Neural progenitor cell (in vitro differentiated cells): ENCODE measurements at regions not wholly inside any gene's neighbourhood (a gene's known extent, or its start where the extent isn't known, plus 50 kb on each side); places are given as distances from the start of the nearest gene placed in this dataset.

ENCODE experiments used
- DNase-seq: peaks from one replicate; pipeline ENCODE4 v3.0.0-alpha.2; 2016; ENCODE audit warnings: low spot score
- H2AFZ ChIP-seq: fragments of 200-600 bp; sonication (generic); replicated peaks from 2 replicates; pipeline ENCODE4 v1.6.1; 2016; ENCODE audit warnings: antibody characterized with exemption
- H3F3A ChIP-seq: fragments of 200-600 bp; sonication (generic); 2 replicates; pipeline ENCODE4 v1.6.1; 2016; ENCODE audit warnings: antibody characterized with exemption, low read depth
- H3K27ac ChIP-seq: fragments of 200-600 bp; sonication (generic); 2 replicates; pipeline ENCODE4 v1.5.1; 2016; ENCODE audit warnings: mild to moderate bottlenecking
- H3K27me3 ChIP-seq: fragments of 200-600 bp; sonication (generic); 2 replicates; pipeline ENCODE4 v1.6.1; 2016; ENCODE audit warnings: mild to moderate bottlenecking, moderate library complexity
- H3K36me3 ChIP-seq: fragments of 200-600 bp; sonication (generic); 2 replicates; pipeline ENCODE4 v1.5.1; 2016
- H3K4me1 ChIP-seq: fragments of 200-600 bp; sonication (generic); 2 replicates; pipeline ENCODE4 v1.6.1; 2016; ENCODE audit warnings: mixed run types
- H3K4me2 ChIP-seq: fragments of 200-600 bp; sonication (generic); 2 replicates; pipeline ENCODE4 v1.6.1; 2016
- H3K4me3 ChIP-seq: fragments of 200-600 bp; sonication (generic); 2 replicates; pipeline ENCODE4 v1.5.1; 2016
- H3K79me2 ChIP-seq: fragments of 200-600 bp; sonication (generic); 2 replicates; pipeline ENCODE4 v1.6.1; 2016; ENCODE audit warnings: low read depth
- H3K9ac ChIP-seq: fragments of 200-600 bp; sonication (generic); 2 replicates; pipeline ENCODE4 v1.6.1; 2016
- H3K9me3 ChIP-seq: fragments of 200-600 bp; sonication (generic); 2 replicates; pipeline ENCODE4 v1.5.1; 2016; ENCODE audit warnings: low read depth
- H4K20me1 ChIP-seq: fragments of 200-600 bp; sonication (generic); 2 replicates; pipeline ENCODE4 v1.6.1; 2016; ENCODE audit warnings: low read depth
- H3K27ac Mint-ChIP-seq: 3 replicates; pipeline ENCODE4 v1.8.0; 2021; ENCODE audit warnings: mixed read lengths
- H3K27me3 Mint-ChIP-seq: 2 replicates; pipeline ENCODE4 v1.8.0; 2022; ENCODE audit warnings: low read depth, mild to moderate bottlenecking, inconsistent platforms, moderate library complexity, mixed read lengths; ENCODE audit not compliant: insufficient read depth
- H3K36me3 Mint-ChIP-seq: 3 replicates; pipeline ENCODE4 v1.8.0; 2021; ENCODE audit warnings: mixed read lengths
- H3K4me1 Mint-ChIP-seq: 3 replicates; pipeline ENCODE4 v1.8.0; 2021; ENCODE audit warnings: mixed read lengths
- H3K4me3 Mint-ChIP-seq: 3 replicates; pipeline ENCODE4 v1.8.0; 2021; ENCODE audit warnings: mild to moderate bottlenecking, moderate library complexity, mixed read lengths
- H3K9me3 Mint-ChIP-seq: 3 replicates; pipeline ENCODE4 v1.8.0; 2020; ENCODE audit warnings: mixed read lengths
- EZH2 ChIP-seq: fragments of 200-600 bp; sonication (generic); IDR thresholded peaks from 2 replicates; pipeline ENCODE4 v1.6.1; 2017; ENCODE audit warnings: antibody characterized with exemption, mild to moderate bottlenecking, moderate library complexity
- EZH2phosphoT487 ChIP-seq: fragments of 200-600 bp; sonication (generic); IDR thresholded peaks from 2 replicates; pipeline ENCODE4 v1.6.1; 2017; ENCODE audit warnings: antibody characterized with exemption
- TF ChIP-seq, protein P1 (sequence below): fragments of 200-600 bp; sonication (generic); IDR thresholded peaks from 2 replicates; pipeline ENCODE4 v1.5.1; 2017; ENCODE audit warnings: antibody characterized with exemption, mild to moderate bottlenecking

DNA sequence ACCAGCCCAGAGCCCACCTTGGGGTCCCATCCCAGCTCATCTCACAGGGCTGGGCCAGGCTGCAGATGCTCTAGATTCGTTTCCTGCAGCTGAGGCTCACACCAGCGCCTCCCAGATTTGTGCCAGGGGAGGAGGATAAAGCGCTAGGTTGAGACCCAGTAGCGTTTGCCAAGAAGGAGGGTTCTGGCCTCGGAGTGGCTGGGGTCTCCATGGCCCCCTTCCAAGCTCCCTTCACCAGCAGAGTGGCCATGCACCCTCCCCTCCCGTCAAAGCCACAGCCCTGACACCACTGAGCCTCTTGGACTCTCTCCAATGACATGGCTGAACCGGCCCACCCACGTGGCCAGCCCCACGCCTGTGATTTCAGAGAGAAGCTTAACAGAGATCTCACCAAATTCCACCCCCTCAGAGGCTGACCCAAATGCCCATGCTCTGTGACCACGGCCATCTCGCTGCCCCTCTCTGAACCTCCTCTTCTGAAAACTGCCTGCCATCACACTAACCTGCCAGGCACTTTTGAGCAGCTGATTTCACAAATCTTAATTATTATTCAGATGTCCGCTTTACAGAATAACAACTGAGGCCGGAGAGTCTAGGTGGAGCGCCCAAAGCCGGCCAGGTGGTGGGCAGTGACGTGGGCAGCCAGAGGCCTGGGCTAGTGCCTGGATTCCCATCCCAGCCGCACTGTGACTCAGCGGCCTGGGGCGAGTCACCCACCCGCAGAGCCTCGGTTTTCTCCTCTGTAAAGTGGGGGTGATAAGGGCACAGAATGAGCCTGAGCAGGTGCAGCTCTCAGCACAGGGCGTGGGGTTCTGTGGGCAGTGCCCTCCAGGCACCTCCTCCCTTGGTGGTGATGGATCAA lies 155.7 kb downstream of the C9orf50 start:
- Histone ChIP-seq H3K9me3 (no peaks in the 10 kb centered on the region), H3K27ac (no peak overlapping the region), H3K4me3 (no peak overlapping the region), H3K27me3 (no peaks in the 10 kb centered on the region), H3K4me1 (peaks cover 33% of the 10 kb centered on the region), H3K79me2 (no peaks in the 10 kb centered on the region), H3K9ac (no peak overlapping the region), H3F3A (peaks cover 19% of the 10 kb centered on the region), H3K4me2 (no peak overlapping the region), H4K20me1 (no peaks in the 10 kb centered on the region), H2AFZ (no peak overlapping the region), H3K36me3 (no peaks in the 10 kb centered on the region)
- peaks cover 83% of the 10 kb centered on the region for H3K4me1 Mint-ChIP-seq
- no peaks in the 10 kb centered on the region for H3K36me3 Mint-ChIP-seq
- H3K27me3 Mint-ChIP-seq = peaks cover 12% of the 10 kb centered on the region
- peak overlapping the region; percentile 81 for H3K27ac Mint-ChIP-seq
- H3K9me3 Mint-ChIP-seq = no peaks in the 10 kb centered on the region
- TF ChIP-seq EZH2phosphoT487 = no peak
- TF ChIP-seq EZH2 = no peak
- TF ChIP-seq, protein P1, sequence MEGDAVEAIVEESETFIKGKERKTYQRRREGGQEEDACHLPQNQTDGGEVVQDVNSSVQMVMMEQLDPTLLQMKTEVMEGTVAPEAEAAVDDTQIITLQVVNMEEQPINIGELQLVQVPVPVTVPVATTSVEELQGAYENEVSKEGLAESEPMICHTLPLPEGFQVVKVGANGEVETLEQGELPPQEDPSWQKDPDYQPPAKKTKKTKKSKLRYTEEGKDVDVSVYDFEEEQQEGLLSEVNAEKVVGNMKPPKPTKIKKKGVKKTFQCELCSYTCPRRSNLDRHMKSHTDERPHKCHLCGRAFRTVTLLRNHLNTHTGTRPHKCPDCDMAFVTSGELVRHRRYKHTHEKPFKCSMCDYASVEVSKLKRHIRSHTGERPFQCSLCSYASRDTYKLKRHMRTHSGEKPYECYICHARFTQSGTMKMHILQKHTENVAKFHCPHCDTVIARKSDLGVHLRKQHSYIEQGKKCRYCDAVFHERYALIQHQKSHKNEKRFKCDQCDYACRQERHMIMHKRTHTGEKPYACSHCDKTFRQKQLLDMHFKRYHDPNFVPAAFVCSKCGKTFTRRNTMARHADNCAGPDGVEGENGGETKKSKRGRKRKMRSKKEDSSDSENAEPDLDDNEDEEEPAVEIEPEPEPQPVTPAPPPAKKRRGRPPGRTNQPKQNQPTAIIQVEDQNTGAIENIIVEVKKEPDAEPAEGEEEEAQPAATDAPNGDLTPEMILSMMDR = no peak
- no peak for DNase-seq
- peak overlapping the region; percentile 46 for H3K4me3 Mint-ChIP-seq

DNA sequence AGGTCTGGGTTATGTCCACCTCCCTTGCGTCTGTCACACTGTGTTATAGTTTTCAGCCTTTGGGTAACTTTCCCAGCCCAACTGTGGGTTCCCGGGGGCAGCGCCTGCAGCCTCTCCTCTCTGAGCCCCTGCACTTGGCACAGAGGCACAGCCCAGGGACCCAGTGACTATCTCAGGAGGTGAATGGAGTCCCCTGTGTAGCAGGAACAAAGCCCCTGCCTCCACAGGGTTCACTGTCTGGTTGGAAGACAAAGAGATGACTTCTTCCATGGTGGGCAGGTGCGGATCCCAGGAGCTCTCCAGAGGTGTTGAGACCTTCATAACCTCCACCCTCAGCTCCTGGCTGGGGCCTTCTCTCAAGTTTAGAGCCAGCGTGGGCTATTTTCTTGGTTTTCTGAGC lies 156.9 kb downstream of the C9orf50 start:
- Mint-ChIP-seq H3K27me3 (peaks cover 7% of the 10 kb centered on the region), H3K9me3 (no peaks in the 10 kb centered on the region), H3K4me3 (no peak overlapping the region), H3K4me1 (peaks cover 76% of the 10 kb centered on the region), H3K36me3 (no peaks in the 10 kb centered on the region), H3K27ac (peak overlapping the region; percentile 57)
- no peak for DNase-seq
- no peak overlapping the region for H3K9ac ChIP-seq
- peaks cover 16% of the 10 kb centered on the region for H3F3A ChIP-seq
- no peak overlapping the region for H3K27ac ChIP-seq
- H3K9me3 ChIP-seq = no peaks in the 10 kb centered on the region
- no peaks in the 10 kb centered on the region for H3K36me3 ChIP-seq
- no peak overlapping the region for H2AFZ ChIP-seq
- H3K27me3 ChIP-seq = no peaks in the 10 kb centered on the region
- no peak for TF ChIP-seq EZH2
- TF ChIP-seq, protein P1 = no peak
- TF ChIP-seq EZH2phosphoT487 = no peak
- no peak overlapping the region for H3K4me2 ChIP-seq
- no peaks in the 10 kb centered on the region for H3K79me2 ChIP-seq
- no peak overlapping the region for H3K4me3 ChIP-seq
- H3K4me1 ChIP-seq = peaks cover 31% of the 10 kb centered on the region
- H4K20me1 ChIP-seq = no peaks in the 10 kb centered on the region

- peak overlapping the region; percentile 57 for H3K27ac Mint-ChIP-seq
- TF ChIP-seq, protein P1 = no peak
- TF ChIP-seq EZH2 (no peak), EZH2phosphoT487 (no peak)
- Histone ChIP-seq H3K9me3 (no peaks in the 10 kb centered on the region), H3K9ac (no peak overlapping the region), H3K4me2 (no peak overlapping the region), H2AFZ (no peak overlapping the region), H3K27ac (no peak overlapping the region), H3K27me3 (no peaks in the 10 kb centered on the region), H3F3A (peaks cover 16% of the 10 kb centered on the region), H3K36me3 (no peaks in the 10 kb centered on the region), H4K20me1 (no peaks in the 10 kb centered on the region), H3K4me1 (peaks cover 35% of the 10 kb centered on the region), H3K79me2 (no peaks in the 10 kb centered on the region), H3K4me3 (no peak overlapping the region)
- H3K4me3 Mint-ChIP-seq = no peak overlapping the region
- H3K4me1 Mint-ChIP-seq = peaks cover 75% of the 10 kb centered on the region
- peaks cover 7% of the 10 kb centered on the region for H3K27me3 Mint-ChIP-seq
- no peaks in the 10 kb centered on the region for H3K9me3 Mint-ChIP-seq
- no peak for DNase-seq
- no peaks in the 10 kb centered on the region for H3K36me3 Mint-ChIP-seq
These were observed 157.4 kb downstream of the C9orf50 start for GRCh38 chr9:129463477-129463876.
